ENCODE measurements at regions not wholly inside any gene's neighbourhood (a gene's known extent, or its start where the extent isn't known, plus 50 kb on each side); places are given as distances from the start of the nearest gene placed in this dataset.

- no peak for TF ChIP-seq POLR2A (IDR thresholded peaks at IDR 0.05; ENCODE audit: low read depth, low read length)
- TF ChIP-seq PAX5 (IDR thresholded peaks at IDR 0.05; ENCODE audit: insufficient read depth, low read length, severe bottlenecking), result no peak
- no peak for TF ChIP-seq POLR2AphosphoS5 (IDR thresholded peaks at IDR 0.05; ENCODE audit: low read depth, low read length)
- no peak for TF ChIP-seq TAF1 (IDR thresholded peaks at IDR 0.05; ENCODE audit: low read depth, low read length)
- no peak for TF ChIP-seq SPI1 (IDR thresholded peaks at IDR 0.05; ENCODE audit: low read depth, low read length)
Measured at GRCh38 chr2:234701841-234702240, 205.0 kb upstream of the ARL4C start.

Data from GM12891 (cell line).